Natural killer cell treated with Interleukin-12 subunit alpha and Interleukin-12 subunit beta and Interleukin-15 and Interleukin-18, amount 100 ng/mL, for 72 hours (primary cell): ENCODE measurements at regions not wholly inside any gene's neighbourhood (a gene's known extent, or its start where the extent isn't known, plus 50 kb on each side); places are given as distances from the start of the nearest gene placed in this dataset.

Experiments used
- ATAC-seq, 2 donors: fragments of 150-1000 bp; cut with Tn5 transposase in 1 of 2; sonication (Bioruptor Pico), chemical (Tn5 transposase) in 1 of 2; 2 replicates each; pipeline ENCODE4 v1.10.0; 2021
- DNase-seq: peaks from one replicate; pipeline ENCODE4 v3.0.0; 2022; ENCODE audit warnings: low spot score
- H3K27ac Mint-ChIP-seq, 2 donors: 1 replicate in 1 of 2; 2 replicates in 1 of 2; pipeline ENCODE4 v1.8.0; 2022; ENCODE audit warnings: mixed read lengths in 2 of 2, mild to moderate bottlenecking in 1 of 2, moderate library complexity in 1 of 2
- H3K27me3 Mint-ChIP-seq, 2 donors: 1 replicate in 1 of 2; 2 replicates in 1 of 2; pipeline ENCODE4 v1.8.0; 2022; ENCODE audit warnings: mixed read lengths in 2 of 2
- H3K36me3 Mint-ChIP-seq: one replicate; pipeline ENCODE4 v1.8.0; 2022; ENCODE audit warnings: mixed read lengths
- H3K4me1 Mint-ChIP-seq, 2 donors: 1 replicate in 1 of 2; 2 replicates in 1 of 2; pipeline ENCODE4 v1.8.0; 2022; ENCODE audit warnings: low read depth in 2 of 2, mixed read lengths in 2 of 2, mild to moderate bottlenecking in 1 of 2
- H3K4me3 Mint-ChIP-seq: one replicate; pipeline ENCODE4 v1.8.0; 2022; ENCODE audit warnings: mixed read lengths
- H3K9me3 Mint-ChIP-seq: 2 replicates; pipeline ENCODE4 v1.8.0; 2022; ENCODE audit warnings: mixed read lengths

- DNase-seq, result no peak
- Mint-ChIP-seq H3K9me3 (no peaks in the 10 kb centered on the region), H3K36me3 (no peaks in the 10 kb centered on the region), H3K27me3 (peaks cover 11 to 21% of the 10 kb centered on the region in 2 donors), H3K27ac (no peak overlapping the region), H3K4me3 (no peak overlapping the region), H3K4me1 (no peaks in the 10 kb centered on the region)
- ATAC-seq, result no peak
Measured at GRCh38 chr1:60994828-60995492, 87.4 kb upstream of the NFIA start.

- no peak for DNase-seq
- no peaks in the 10 kb centered on the region for H3K9me3 Mint-ChIP-seq
- no peak overlapping the region for H3K4me3 Mint-ChIP-seq
- no peak overlapping the region for H3K27ac Mint-ChIP-seq
- no peaks in the 10 kb centered on the region for H3K4me1 Mint-ChIP-seq
- ATAC-seq, result no peak
- H3K27me3 Mint-ChIP-seq, result peaks cover 11 to 21% of the 10 kb centered on the region in 2 donors
- H3K36me3 Mint-ChIP-seq, result no peaks in the 10 kb centered on the region
Measured at GRCh38 chr1:60994369-60994768, 88.0 kb upstream of the NFIA start.

DNA sequence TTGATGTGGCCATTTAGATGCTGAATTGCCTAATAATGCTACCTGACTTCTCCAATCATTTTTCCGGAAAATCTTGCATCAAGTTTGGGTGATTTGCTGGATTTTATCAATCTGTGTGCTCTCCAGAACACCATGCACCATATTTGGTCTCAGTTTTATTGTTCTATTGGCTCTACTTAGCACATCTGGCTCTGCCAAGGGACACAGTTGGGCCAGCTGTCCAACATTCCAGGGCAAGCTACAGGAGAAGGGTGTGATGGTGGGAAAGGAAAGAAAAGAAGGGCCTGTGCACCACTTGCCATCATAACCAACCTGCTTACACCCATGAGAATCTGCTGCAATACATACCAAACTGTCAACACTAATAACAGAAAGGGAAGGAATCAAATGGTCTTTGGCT is 90.2 kb upstream of the NFIA start:
- H3K27me3 Mint-ChIP-seq, result peaks cover 11 to 26% of the 10 kb centered on the region in 2 donors
- no peaks in the 10 kb centered on the region for H3K36me3 Mint-ChIP-seq
- H3K4me1 Mint-ChIP-seq, result no peaks in the 10 kb centered on the region
- H3K9me3 Mint-ChIP-seq, result no peaks in the 10 kb centered on the region
- DNase-seq (no peak), ATAC-seq (no peak)
- no peak overlapping the region for H3K4me3 Mint-ChIP-seq
- no peak overlapping the region for H3K27ac Mint-ChIP-seq

DNA sequence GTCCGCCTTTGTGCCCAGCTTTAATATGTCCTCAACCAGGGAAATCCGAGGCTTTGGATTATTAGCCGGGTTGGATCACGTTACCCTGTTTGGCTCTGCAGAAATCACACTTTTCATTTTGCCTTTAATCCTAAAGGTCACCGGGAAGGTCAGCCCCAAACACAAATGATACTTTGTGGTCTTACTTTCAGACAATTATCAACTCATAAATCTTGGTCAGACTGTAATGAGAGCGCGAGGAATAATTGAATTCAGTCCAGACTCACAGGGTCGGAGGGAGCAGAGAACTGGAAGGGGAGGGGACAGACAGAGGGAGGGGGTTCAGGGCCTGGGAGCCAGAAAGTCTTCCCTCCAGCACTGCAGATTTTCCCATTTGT is 91.7 kb upstream of the NFIA start:
- H3K27ac Mint-ChIP-seq, result no peak overlapping the region
- no peaks in the 10 kb centered on the region for H3K9me3 Mint-ChIP-seq
- H3K27me3 Mint-ChIP-seq, result peaks cover 11 to 26% of the 10 kb centered on the region in 2 donors
- no peaks in the 10 kb centered on the region for H3K36me3 Mint-ChIP-seq
- no peaks in the 10 kb centered on the region for H3K4me1 Mint-ChIP-seq
- no peak overlapping the region for H3K4me3 Mint-ChIP-seq
- ATAC-seq (no peak), DNase-seq (no peak)

DNA sequence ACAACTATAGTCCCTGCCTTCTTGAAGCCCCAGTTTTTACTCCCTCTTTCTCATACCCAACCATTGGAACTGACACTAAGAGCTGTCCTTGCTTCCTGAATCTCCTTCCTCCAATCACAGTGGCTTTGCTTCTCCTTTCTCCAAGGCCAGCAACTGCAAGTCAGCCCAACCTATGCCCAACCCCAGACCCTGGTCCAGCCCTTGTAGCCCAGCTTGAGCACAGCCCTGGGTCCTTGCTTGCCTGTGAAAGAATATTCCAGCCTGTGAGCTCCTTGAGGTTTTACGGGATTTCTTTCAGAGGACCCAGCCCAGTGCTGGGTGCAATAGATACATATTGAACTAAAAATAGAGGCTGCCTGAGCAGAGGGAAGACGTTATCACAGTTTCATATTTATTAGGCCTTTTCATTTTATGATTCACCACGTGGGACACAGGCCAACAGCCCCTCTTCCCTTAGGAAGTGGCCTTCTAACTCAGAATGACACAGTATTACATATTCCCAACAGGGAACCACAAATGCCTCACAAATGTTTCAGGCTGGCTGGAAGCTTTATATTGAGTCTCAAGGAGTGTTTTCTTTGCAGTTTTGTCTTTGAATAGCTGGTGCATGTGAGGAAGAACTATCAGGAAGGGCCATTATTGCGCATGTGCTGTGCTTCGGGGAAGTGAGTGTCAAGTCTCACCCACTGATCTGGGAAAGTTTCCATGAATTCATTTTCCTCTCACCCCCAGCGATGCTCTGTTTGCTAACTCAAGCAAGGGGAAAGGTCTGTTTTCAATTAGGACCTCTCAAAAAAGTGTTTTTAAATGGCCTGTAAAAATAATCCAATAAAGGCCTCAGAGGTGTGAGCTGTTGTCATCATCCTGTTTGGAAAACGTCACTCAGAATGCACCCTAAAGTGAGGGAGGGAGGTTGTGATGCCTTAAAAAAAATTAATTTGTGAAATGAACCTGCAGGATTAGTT is 92.3 kb upstream of the NFIA start:
- ATAC-seq (no peak), DNase-seq (no peak)
- no peaks in the 10 kb centered on the region for H3K4me1 Mint-ChIP-seq
- no peak overlapping the region for H3K27ac Mint-ChIP-seq
- H3K4me3 Mint-ChIP-seq, result no peak overlapping the region
- H3K27me3 Mint-ChIP-seq, result peaks cover 11 to 26% of the 10 kb centered on the region in 2 donors
- H3K36me3 Mint-ChIP-seq, result no peaks in the 10 kb centered on the region
- H3K9me3 Mint-ChIP-seq, result no peaks in the 10 kb centered on the region

- no peaks in the 10 kb centered on the region for H3K36me3 Mint-ChIP-seq
- no peak for ATAC-seq
- H3K9me3 Mint-ChIP-seq, result no peaks in the 10 kb centered on the region
- H3K27ac Mint-ChIP-seq, result no peak overlapping the region
- peaks cover 11 to 26% of the 10 kb centered on the region in 2 donors for H3K27me3 Mint-ChIP-seq
- no peaks in the 10 kb centered on the region for H3K4me1 Mint-ChIP-seq
- no peak for DNase-seq
- no peak overlapping the region for H3K4me3 Mint-ChIP-seq
Measured at GRCh38 chr1:60988891-60989290, 93.5 kb upstream of the NFIA start.

DNA sequence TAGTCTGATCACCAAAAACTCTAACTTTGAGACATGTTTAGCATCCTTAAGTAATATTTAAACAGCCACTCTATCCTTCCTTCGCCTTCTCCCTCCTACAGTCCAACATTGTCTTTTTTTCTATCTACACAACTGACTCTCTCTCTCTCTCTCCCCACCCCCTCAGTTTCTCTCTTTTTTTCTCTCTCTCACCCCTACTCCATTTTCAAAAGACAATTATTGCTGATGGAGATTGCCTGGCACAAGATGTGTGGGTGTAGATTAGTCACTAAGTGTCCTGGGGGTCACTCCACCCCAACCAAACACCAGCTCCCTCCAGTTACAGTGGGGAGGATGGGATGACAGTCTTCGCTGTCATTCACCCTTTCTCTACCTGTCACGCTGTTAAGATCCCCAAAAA is 94.5 kb upstream of the NFIA start:
- no peaks in the 10 kb centered on the region for H3K4me1 Mint-ChIP-seq
- no peak for DNase-seq
- H3K36me3 Mint-ChIP-seq, result no peaks in the 10 kb centered on the region
- no peak overlapping the region for H3K27ac Mint-ChIP-seq
- H3K9me3 Mint-ChIP-seq, result no peaks in the 10 kb centered on the region
- H3K27me3 Mint-ChIP-seq, result peaks cover 6 to 17% of the 10 kb centered on the region in 2 donors
- no peak overlapping the region for H3K4me3 Mint-ChIP-seq
- ATAC-seq, result no peak

DNA sequence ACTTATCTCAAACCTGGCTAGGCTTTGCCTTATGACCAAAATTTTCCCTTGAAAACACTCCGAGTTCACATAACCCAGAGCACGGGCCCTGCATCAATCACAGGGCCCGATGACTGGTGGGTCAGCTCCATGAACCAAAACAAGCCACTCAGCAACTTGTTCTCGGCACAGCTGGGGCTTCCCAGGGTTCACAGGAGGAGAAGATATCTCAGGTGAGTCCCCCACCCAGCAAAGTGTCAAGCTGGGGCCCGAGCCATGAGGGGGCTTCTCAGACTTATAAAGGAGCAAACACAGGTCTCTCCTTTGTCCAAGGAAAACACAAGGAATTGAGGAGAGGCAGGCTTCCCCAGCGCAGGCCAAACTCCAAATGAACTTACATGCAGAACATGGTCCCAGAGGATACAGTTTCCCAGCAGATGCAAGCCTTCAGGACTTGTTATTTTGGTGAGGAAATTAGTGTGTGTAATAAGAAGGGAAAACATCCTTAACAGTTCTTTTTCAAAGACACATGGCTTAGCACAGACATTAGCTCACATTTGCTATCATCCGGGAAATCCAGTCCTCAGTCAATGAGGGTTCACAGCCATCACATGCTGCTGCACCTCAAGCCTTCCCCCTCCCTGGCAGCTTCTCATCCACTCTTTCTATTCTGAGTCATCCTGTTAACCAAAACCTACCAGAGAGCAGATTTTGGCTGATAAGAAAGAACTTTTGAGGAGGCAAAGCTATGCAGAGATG is 98.1 kb upstream of the NFIA start:
- DNase-seq (no peak), ATAC-seq (peak in 1 of 2 donors; percentile 44)
- Mint-ChIP-seq H3K4me1 (no peaks in the 10 kb centered on the region), H3K27ac (no peak overlapping the region), H3K9me3 (no peaks in the 10 kb centered on the region), H3K4me3 (no peak overlapping the region), H3K27me3 (peaks cover 2 to 6% of the 10 kb centered on the region in 2 donors), H3K36me3 (no peaks in the 10 kb centered on the region)

- H3K36me3 Mint-ChIP-seq, result no peaks in the 10 kb centered on the region
- H3K27me3 Mint-ChIP-seq, result peaks cover 2 to 6% of the 10 kb centered on the region in 2 donors
- ATAC-seq, result no peak
- no peaks in the 10 kb centered on the region for H3K4me1 Mint-ChIP-seq
- no peaks in the 10 kb centered on the region for H3K9me3 Mint-ChIP-seq
- no peak for DNase-seq
- no peak overlapping the region for H3K27ac Mint-ChIP-seq
- no peak overlapping the region for H3K4me3 Mint-ChIP-seq
Measured at GRCh38 chr1:60983701-60984061, 98.7 kb upstream of the NFIA start.

- peaks cover 0 to 5% of the 10 kb centered on the region in 2 donors for H3K27me3 Mint-ChIP-seq
- no peak for DNase-seq
- H3K4me3 Mint-ChIP-seq, result no peak overlapping the region
- H3K4me1 Mint-ChIP-seq, result no peaks in the 10 kb centered on the region
- no peak for ATAC-seq
- H3K27ac Mint-ChIP-seq, result no peak overlapping the region
- no peaks in the 10 kb centered on the region for H3K36me3 Mint-ChIP-seq
- H3K9me3 Mint-ChIP-seq, result no peaks in the 10 kb centered on the region
Measured at GRCh38 chr1:60982539-60982938, 99.8 kb upstream of the NFIA start.

DNA sequence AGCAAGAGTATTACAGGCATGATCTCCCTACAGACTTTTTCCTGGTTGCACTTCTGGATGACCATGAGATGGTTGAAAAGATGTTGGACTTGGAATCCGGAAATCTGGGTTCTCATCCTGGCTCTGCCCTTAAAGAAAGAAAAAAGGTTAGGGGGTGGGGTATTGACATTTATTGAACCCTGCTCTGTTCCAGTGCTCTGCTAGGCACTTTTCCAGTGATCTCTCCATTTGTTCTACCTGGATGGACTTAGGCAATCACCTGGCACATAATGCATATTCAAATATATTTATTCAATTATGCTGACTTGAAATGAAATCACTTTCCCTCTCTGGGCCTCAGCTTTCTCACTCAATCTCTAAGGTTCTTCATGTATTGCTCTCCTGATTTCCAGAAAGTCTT is 101.0 kb upstream of the NFIA start:
- Mint-ChIP-seq H3K27ac (no peak overlapping the region), H3K4me1 (no peaks in the 10 kb centered on the region), H3K4me3 (no peak overlapping the region), H3K9me3 (no peaks in the 10 kb centered on the region), H3K27me3 (peaks cover 0 to 5% of the 10 kb centered on the region in 2 donors), H3K36me3 (no peaks in the 10 kb centered on the region)
- ATAC-seq (no peak), DNase-seq (no peak)

DNA sequence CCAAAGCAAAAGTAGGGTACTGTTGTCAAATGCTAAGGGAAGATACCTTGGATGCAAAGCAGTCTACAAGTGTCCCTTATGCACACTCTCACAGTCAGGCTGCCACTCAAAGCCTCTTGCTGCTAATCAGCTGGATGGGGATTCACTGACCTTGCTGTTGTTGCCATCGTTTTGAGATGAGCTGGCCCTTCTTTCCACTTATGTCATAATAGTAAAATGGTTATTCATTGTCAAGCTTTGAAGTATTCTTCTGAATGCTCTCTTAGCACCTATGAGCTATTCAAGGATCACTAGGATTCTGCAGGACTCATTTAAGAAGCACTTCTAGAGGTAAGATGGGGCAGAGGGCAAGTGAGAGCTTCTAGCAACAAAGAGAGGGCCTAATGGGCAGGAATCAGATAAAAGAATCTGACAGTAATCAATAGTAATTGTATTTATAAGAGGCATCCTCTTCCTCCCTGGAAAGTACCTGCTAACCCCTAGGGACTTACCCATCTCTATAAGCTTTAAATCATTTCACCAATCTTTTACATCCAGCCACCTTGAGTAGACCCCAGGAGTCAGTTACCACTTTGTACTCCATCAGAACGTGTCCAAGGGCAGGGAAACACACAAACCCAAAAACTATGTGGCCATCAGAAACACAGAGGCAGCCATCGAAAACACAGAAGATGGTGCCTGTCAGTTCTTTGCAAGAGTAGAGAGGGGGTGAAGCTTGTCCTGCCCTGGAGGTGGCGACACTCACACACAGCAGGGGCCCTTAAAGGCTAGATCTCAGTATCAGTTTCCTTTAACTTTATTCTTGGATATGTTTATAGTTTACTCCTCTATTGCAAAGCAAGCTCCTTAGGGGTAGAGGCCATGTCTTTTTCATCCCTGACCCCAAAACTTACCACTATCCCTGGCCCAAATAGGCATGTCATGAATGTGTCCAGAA is 103.7 kb upstream of the NFIA start:
- no peak for DNase-seq

DNA sequence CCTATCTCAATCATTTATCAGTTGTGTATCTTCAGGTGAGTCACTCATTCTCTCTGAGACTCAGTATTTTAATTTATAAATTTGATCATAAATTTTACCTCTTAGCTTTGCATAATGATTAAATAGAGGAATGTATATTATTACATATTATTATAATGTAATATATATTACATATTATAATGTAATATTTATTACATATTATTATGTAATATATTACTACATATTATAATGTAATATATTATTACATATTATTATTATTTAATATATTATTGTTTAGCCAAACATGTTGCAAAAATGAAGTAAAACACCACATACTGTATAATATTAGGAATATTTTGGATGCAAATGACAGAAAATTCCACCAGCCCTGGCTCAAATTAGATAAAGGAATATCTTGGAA is 104.7 kb upstream of the NFIA start:
- Mint-ChIP-seq H3K4me3 (no peak overlapping the region), H3K4me1 (no peaks in the 10 kb centered on the region), H3K36me3 (no peaks in the 10 kb centered on the region), H3K9me3 (no peaks in the 10 kb centered on the region), H3K27me3 (peaks cover 0 to 10% of the 10 kb centered on the region in 2 donors), H3K27ac (no peak overlapping the region)
- no peak for DNase-seq
- no peak for ATAC-seq

More for the DNA sequence above, 103.7 kb upstream of the NFIA start:
- Mint-ChIP-seq H3K9me3 (no peaks in the 10 kb centered on the region), H3K36me3 (no peaks in the 10 kb centered on the region), H3K27me3 (peaks cover 0 to 8% of the 10 kb centered on the region in 2 donors), H3K4me1 (no peaks in the 10 kb centered on the region), H3K4me3 (no peak overlapping the region), H3K27ac (no peak overlapping the region)
- ATAC-seq, result peak; percentile 66 to 68
